ENCODE measurements at regions not wholly inside any gene's neighbourhood (a gene's known extent, or its start where the extent isn't known, plus 50 kb on each side); places are given as distances from the start of the nearest gene placed in this dataset.

GRCh38 chr4:38308728-38309311, 348.6 kb downstream of the PTTG2 start (continued):
- no peak for TF ChIP-seq KDM1A (IDR thresholded peaks at IDR 0.05; ENCODE audit: borderline replicate concordance, low read length)
- TF ChIP-seq RNF2 (IDR thresholded peaks at IDR 0.05; ENCODE audit: borderline replicate concordance, low read depth, low read length, missing control alignments, poor library complexity, severe bottlenecking), result no peak
